GM12873 (cell line): ENCODE measurements at regions not wholly inside any gene's neighbourhood (a gene's known extent, or its start where the extent isn't known, plus 50 kb on each side); places are given as distances from the start of the nearest gene placed in this dataset.

Experiments used
- TF ChIP-seq, protein P1 (sequence below): IDR thresholded peaks from 2 replicates; pipeline ENCODE4 v1.5.1; 2012; ENCODE audit warnings: low read depth, mild to moderate bottlenecking, moderate library complexity, low read length, control low read depth; ENCODE audit not compliant: insufficient read depth; ENCODE audit errors: missing control alignments

DNA sequence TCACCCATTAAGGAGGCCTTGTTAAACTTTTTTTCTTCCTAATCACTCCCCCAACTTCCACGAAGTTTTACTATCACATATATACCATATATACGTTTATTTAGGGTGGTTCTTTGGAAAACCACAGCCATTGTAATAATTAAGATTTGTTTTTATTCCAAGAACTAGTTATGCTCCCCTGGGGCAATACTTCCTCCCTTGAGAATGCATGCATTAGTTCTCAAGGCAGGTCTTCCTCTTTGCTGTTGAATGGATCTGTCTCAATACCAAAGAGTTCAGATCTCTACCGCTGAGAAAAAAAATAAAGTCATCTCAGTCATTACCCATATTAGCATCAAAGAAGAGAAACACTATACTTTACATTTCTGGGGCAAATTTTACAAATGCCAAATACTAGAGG is 567.7 kb upstream of the RGS18 start:
- TF ChIP-seq, protein P1, sequence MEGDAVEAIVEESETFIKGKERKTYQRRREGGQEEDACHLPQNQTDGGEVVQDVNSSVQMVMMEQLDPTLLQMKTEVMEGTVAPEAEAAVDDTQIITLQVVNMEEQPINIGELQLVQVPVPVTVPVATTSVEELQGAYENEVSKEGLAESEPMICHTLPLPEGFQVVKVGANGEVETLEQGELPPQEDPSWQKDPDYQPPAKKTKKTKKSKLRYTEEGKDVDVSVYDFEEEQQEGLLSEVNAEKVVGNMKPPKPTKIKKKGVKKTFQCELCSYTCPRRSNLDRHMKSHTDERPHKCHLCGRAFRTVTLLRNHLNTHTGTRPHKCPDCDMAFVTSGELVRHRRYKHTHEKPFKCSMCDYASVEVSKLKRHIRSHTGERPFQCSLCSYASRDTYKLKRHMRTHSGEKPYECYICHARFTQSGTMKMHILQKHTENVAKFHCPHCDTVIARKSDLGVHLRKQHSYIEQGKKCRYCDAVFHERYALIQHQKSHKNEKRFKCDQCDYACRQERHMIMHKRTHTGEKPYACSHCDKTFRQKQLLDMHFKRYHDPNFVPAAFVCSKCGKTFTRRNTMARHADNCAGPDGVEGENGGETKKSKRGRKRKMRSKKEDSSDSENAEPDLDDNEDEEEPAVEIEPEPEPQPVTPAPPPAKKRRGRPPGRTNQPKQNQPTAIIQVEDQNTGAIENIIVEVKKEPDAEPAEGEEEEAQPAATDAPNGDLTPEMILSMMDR = no peak

DNA sequence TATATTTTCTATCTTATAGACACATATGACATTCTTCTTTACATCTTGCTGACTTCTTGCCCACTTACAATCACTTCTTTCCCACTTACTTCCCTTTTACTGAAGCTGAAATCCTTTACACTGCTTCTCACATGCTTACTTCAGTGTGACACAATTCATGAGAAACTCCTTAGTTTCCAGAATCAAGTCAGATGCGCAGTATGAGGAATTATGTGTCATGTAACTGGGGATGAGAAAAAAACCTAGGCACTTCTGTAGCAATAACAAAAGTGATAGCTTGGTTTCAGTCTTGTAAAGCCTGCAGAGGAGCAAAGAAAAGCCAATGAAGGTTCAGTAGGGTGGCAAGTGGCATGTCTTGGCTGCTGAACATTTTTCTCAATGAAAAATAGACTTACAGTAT is 566.2 kb upstream of the RGS18 start:
- TF ChIP-seq, protein P1 = no peak

DNA sequence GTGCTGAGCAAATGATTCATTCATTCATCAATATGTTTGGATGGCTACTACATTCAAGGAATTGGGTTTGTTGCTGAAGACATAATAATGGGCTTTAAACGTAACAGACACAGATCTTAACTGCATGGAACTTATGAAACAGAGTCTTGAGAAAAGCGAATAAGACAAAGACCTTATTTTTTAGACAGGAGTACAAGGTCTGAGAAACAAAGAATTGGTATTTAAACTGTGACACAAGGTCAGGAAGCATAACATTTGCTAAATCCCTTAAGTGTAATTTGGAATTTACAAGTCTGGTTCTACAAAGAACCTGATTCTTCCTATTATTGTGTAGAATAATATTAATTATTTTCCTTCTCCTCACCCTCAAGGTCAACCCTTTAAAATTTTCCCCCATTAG is 565.4 kb upstream of the RGS18 start:
- TF ChIP-seq, protein P1 = no peak

DNA sequence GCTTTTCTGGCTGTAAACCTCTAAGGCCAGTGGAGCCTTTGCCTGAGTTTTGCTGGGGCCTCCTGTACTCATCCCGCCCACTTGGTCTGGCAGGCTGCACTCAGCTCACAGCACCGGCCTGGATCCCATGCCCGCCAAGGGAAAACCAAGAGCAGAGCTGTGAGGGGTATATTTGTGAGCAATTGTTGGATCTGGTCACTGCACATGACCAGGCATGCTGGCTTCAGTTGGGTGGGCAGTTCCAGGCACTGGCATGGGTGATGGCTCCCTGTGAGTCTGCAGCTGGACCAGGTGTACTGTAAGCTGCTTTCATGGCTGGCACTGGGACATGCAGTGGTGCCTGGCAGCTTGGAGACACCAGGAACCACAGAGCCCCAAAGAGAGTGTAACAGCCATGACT is 563.1 kb upstream of the RGS18 start:
- TF ChIP-seq, protein P1 = no peak

DNA sequence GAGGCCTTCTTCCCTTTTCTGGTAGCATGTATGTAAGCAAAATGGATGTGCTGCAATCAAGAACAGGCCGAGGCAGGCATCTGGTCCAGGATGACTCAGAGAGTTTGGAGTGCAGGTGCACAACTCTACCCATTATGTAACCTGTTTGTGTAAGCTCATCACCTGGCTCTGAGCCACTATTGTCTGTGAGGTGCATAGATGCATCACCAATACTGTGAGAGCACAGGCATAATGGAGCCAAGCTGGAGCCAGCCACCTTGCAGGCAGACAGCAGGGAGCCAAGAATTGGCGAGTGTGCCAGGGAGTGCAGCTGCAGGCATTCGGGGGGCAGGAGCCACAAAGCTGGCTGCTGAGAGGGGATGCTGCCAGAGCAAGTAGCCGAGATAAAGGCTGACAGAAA is 549.9 kb upstream of the RGS18 start:
- TF ChIP-seq, protein P1 = no peak

DNA sequence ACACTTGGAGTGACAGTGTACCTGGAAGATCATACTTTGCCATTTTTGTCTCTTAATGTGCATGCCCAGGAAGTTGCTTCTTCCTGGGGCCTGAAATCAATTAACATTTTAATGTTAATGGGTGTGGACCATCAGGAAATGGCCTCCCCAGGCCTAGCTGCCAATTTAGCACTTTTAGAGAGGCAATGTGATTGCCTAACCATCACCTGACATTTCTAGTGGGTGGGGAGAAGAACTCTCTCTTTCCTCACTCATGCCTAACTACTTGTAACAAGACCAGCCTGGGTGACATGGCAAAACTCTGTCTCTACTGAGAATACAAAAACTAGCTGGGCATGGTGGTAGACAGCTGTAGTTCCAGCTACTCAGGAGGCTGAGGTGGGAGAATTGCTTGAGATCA is 549.0 kb upstream of the RGS18 start:
- TF ChIP-seq, protein P1 = no peak

DNA sequence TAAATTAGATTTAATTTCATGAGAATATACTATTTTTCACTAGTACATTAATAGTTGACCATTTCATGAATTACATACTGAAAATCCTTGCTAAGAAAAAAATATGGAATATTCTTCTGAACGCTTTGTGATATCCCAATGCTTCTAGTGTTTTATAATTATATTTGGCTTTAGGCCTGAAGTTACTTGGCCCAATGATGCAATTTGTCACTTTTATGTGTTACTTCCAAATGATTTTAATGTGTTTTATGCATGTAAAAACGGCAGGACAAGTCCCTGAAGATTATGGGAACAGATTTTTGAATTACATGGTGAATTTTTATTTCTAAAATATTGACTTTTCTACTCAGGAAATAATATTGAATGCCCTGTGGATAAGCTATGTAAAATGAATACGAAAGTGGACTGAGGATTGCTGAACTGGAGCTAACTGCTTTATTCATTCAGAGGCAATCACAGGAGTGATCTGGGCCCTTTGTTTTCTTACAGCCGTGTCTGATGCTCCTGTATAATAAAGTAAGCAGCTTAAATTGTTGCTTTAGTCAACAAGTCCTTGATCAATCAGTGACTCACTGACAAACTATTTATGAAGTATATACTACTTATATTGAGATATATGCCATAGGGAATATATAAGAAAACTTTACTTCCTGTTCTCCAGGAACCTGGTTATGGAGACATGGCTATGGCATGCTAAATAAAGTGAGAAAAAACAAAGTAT is 543.0 kb upstream of the RGS18 start:
- TF ChIP-seq, protein P1 = no peak

DNA sequence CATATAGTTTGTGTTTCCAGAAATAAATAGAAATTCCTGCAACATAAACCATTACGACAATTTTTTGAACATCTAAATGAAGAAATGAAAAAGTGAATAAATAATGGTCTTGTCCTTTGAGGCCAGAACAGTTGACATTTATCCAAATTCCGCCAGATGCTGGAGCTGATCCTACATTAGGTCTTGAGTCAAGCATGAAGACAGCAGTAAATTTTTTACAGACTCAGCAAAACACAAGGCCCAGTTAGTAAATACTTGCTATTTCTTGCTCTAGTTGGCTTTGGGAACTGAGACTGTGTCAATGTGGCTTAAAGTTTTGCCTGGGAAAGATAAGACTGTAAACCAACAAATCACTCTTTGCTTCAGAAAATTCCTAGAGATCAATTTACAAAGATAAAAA is 540.1 kb upstream of the RGS18 start:
- TF ChIP-seq, protein P1 = no peak
